ENCODE measurements at regions not wholly inside any gene's neighbourhood (a gene's known extent, or its start where the extent isn't known, plus 50 kb on each side); places are given as distances from the start of the nearest gene placed in this dataset.

- peak; percentile 81 for ATAC-seq
- H3K27ac ChIP-seq (ENCODE audit: extremely low read length, insufficient read depth, low read length), result peak overlapping the region; percentile 75
- no TSS peak for BruUV-seq (replicated peaks)
- ChIA-PET POLR2A (interaction anchor here (0.7 to 5.9 kb wide), 5 partner anchors 12 to 97 kb away, joined by 3 to 46 read pairs (median 17); no protein-coding TSS in a partner anchor), CTCF (ENCODE audit: low intra/inter-chr PET ratio, low total read pairs) (interaction anchor here (4.2 kb wide), 1 partner anchor 235 kb away, joined by 52 read pairs; no protein-coding TSS in a partner anchor)
- H3K27me3 ChIP-seq (ENCODE audit: control insufficient read depth in 1 of 2, insufficient read depth in 2 of 2, low read length in 2 of 2), result no peaks in the 10 kb centered on the region
- H3K36me3 ChIP-seq (replicated peaks in 1 of 2; ENCODE audit: control insufficient read depth in 1 of 2, insufficient read depth in 2 of 2, low read length in 2 of 2), result no peaks in the 10 kb centered on the region
- intact Hi-C loops (cut with micrococcal nuclease; ENCODE audit: unreplicated experiment) (loop anchor here (1.0 to 5.0 kb wide), 5 partner anchors 50 to 134 kb away; no protein-coding TSS in a partner anchor), in situ Hi-C loops (cut with HindIII; ENCODE audit: extremely low pct_ligation_motif_present, low pct_unique_long_range_greater_than_20kb) (loop anchor here (5.0 to 10.0 kb wide), 3 partner anchors 54 to 144 kb away; partner anchors contain the start of gene SOCS6)
- peak overlapping the region; percentile 33 for H3K4me2 ChIP-seq (ENCODE audit: low read depth, low read length)
- 0% methylated on average over 2 of the region's 2 CpGs for WGBS (ENCODE audit: low lambda C conversion rate)
- DNase-seq (ENCODE audit: low spot score), result peak; percentile 98
- peak; percentile 92 for FAIRE-seq
- H2AFZ ChIP-seq (ENCODE audit: low read length), result no peak overlapping the region
- no peaks in the 10 kb centered on the region for H3K9me3 ChIP-seq (ENCODE audit: low read length)
- no peak overlapping the region for H3K4me3 ChIP-seq (replicated peaks in 1 of 3; ENCODE audit: insufficient read depth in 1 of 3, low read depth in 2 of 3, low read length in 3 of 3)
- H3K4me1 ChIP-seq (ENCODE audit: insufficient read depth, low read length), result peaks cover 53% of the 10 kb centered on the region
- no peak overlapping the region; the same call in 1 of the 2 replicates for H3K9ac ChIP-seq (ENCODE audit: insufficient read depth, low read depth, low read length)
- H3K79me2 ChIP-seq (ENCODE audit: insufficient read depth, low read length), result no peaks in the 10 kb centered on the region
- no peaks in the 10 kb centered on the region for H4K20me1 ChIP-seq (ENCODE audit: insufficient read depth, low read length)
- TF ChIP-seq FOXK1 (CRISPR knock-in tag; IDR thresholded peaks at IDR 0.05; ENCODE audit: borderline replicate concordance, low read depth) (peak; percentile 75; the same call in 1 of the 2 replicates), GATAD2A (CRISPR knock-in tag; IDR thresholded peaks at IDR 0.05) (peak; percentile 98), MAF1 (CRISPR knock-in tag; IDR thresholded peaks at IDR 0.05; ENCODE audit: borderline replicate concordance) (no peak), PATZ1 (CRISPR knock-in tag; IDR thresholded peaks at IDR 0.05) (peak; percentile 74), MIER2 (CRISPR knock-in tag; IDR thresholded peaks at IDR 0.05) (peak; percentile 34; the same call in 1 of the 2 replicates), RFXANK (CRISPR knock-in tag; IDR thresholded peaks at IDR 0.05) (no peak), HES4 (CRISPR knock-in tag; IDR thresholded peaks at IDR 0.05; ENCODE audit: borderline replicate concordance) (no peak), KAT2B (IDR thresholded peaks at IDR 0.05; ENCODE audit: borderline replicate concordance, low read depth, low read length) (no peak), BCL6 (CRISPR knock-in tag; IDR thresholded peaks at IDR 0.05) (peak; percentile 90), SETDB1 (CRISPR knock-in tag; IDR thresholded peaks at IDR 0.05; ENCODE audit: borderline replicate concordance) (no peak), SOX13 (IDR thresholded peaks at IDR 0.05) (peak; percentile 74; the same call in 1 of the 2 replicates), SOX13 (CRISPR knock-in tag; conservative IDR thresholded peaks at IDR 0.05 in 1 of 2, IDR thresholded peaks at IDR 0.05 in 1 of 2) (peak in 1 of 2 experiments; percentile 92; a peak in 2 of 4 replicates), PRDM10 (CRISPR knock-in tag; IDR thresholded peaks at IDR 0.05; ENCODE audit: low read depth) (no peak), ETV5 (CRISPR knock-in tag; IDR thresholded peaks at IDR 0.05; ENCODE audit: borderline replicate concordance) (peak; percentile 88), BHLHE40 (IDR thresholded peaks at IDR 0.05; ENCODE audit: low read length) (no peak), GABPB1 (CRISPR knock-in tag; IDR thresholded peaks at IDR 0.05) (peak; percentile 21; the same call in 1 of the 2 replicates)
Measured at GRCh38 chr18:70431203-70431624, 142.4 kb downstream of the SOCS6 start.

Data from HepG2 (cell line).